ENCODE measurements at regions not wholly inside any gene's neighbourhood (a gene's known extent, or its start where the extent isn't known, plus 50 kb on each side); places are given as distances from the start of the nearest gene placed in this dataset.

- ATAC-seq (ENCODE audit: insufficient number of reproducible peaks, low FRiP score, low read depth) (no peak), DNase-seq (ENCODE audit: low spot score) (no peak)
- no peaks in the 10 kb centered on the region for H3K27me3 ChIP-seq (replicated peaks; ENCODE audit: insufficient read depth)
- no peaks in the 10 kb centered on the region for H3K9me3 ChIP-seq
- no peak overlapping the region for H3K27ac ChIP-seq
- H3K4me3 ChIP-seq, result no peak overlapping the region
- H3K4me1 ChIP-seq (ENCODE audit: control insufficient read depth in 1 of 2, low read depth in 2 of 2), result no peaks in the 10 kb centered on the region
- no peaks in the 10 kb centered on the region for H3K36me3 ChIP-seq
- TF ChIP-seq CTCF (IDR thresholded peaks at IDR 0.05), result no peak
Observed at GRCh38 chr10:113426181-113426877, 126.5 kb upstream of the HABP2 start.

DNA sequence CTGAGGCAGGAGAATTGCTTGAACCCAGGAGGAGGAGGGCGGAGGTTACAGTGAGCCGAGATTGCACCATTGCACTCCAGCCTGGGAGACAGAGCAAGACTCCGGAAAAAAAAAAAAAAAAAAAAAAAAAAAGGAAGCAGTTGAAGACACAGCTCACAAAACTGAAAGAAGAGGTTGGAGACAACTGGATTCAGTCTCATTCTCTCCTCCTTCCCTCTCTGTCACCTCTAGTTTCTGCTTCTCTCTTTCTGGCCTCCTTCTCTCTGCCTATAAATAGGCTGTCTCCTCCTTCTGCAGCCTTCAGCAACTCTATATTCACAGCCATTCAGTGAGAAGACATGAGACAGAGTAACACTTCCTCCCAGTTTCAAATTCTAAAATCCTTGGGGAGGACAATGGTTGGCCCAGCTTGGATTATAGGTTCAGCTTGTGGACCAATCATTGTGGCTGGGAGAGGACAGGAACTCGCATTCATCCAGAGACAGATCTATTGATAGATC lies 125.6 kb upstream of the HABP2 start:
- ATAC-seq (ENCODE audit: insufficient number of reproducible peaks, low FRiP score, low read depth), result no peak
- Histone ChIP-seq H3K9me3 (no peaks in the 10 kb centered on the region), H3K36me3 (no peaks in the 10 kb centered on the region), H3K27ac (no peak overlapping the region), H3K4me1 (ENCODE audit: control insufficient read depth in 1 of 2, low read depth in 2 of 2) (no peaks in the 10 kb centered on the region), H3K27me3 (replicated peaks; ENCODE audit: insufficient read depth) (no peaks in the 10 kb centered on the region), H3K4me3 (no peak overlapping the region)
- DNase-seq (ENCODE audit: low spot score), result no peak
- no peak for TF ChIP-seq CTCF (IDR thresholded peaks at IDR 0.05)

DNA sequence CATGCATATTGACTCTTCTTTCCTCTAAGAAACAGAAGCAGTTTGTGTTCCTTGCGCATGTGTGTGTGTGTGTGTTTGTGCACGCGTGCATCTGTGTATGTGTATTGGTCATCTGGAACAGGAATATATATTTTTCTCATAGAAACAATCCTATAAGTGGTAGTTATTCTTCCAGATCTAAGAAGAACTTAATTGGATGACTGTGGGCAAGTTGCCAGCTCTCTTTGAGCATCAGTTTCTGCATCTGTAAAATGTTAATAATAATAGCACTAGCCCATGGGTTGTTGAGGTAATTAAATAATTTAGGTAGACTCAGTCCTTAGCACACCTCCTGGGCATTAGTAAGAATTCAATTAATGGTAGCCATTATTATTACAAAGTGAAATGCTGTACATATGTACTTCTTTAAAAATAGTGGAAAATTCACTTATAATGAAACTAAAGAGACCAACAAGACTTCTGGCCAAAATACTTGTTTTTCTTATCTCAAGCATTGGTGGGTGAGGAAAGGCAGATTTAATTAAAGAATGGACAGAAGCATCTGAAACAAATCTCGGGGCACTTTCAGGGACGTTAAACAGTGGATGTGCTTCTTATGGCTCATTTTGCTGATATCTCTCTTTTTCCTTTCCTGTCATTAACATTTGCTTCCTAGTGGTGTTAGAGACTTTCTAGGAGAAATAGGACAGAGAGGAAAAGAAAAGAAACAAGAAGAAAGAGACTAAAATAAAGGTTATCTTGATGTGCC lies 124.9 kb upstream of the HABP2 start:
- no peak for TF ChIP-seq CTCF (IDR thresholded peaks at IDR 0.05)
- Histone ChIP-seq H3K36me3 (no peaks in the 10 kb centered on the region), H3K4me1 (ENCODE audit: control insufficient read depth in 1 of 2, low read depth in 2 of 2) (no peaks in the 10 kb centered on the region), H3K9me3 (no peaks in the 10 kb centered on the region), H3K27ac (no peak overlapping the region), H3K27me3 (replicated peaks; ENCODE audit: insufficient read depth) (no peaks in the 10 kb centered on the region), H3K4me3 (no peak overlapping the region)
- ATAC-seq (ENCODE audit: insufficient number of reproducible peaks, low FRiP score, low read depth), result no peak
- no peak for DNase-seq (ENCODE audit: low spot score)

DNA sequence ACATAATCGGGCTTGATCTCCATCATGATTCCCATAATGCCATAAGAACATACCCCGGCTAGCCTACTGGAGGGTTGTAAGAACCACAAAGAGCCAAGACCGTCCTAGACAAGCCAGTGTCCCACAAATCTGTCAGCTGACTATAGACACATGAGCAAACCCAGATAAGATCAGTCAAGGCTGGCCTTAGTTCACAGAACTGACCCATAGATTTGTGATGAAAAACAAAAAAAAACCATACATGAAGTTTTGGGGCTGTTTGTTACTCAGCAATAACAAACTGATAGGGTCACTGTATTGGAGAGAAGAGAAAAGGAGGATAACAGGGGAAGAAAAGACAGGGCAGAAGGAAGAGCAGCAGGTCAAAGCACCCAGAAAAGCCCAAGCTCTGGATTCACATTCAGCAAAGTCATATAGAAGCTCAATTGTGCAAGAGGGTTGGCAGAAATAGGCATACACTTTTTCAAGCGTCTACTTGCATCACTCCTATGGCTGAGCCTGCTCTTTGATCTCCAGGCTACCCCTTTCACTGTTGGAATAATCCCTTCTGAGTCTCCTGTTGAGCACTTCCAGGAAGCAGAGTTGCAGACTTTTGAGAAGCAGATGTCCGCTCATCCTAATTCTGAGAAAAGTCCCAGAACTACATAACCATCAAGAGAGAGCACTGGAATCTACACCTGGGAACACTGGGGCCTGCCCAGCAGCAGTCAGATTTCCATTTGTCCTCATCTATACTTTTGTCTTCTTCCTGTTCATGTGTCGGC lies 122.0 kb upstream of the HABP2 start:
- Histone ChIP-seq H3K27ac (no peak overlapping the region), H3K36me3 (no peaks in the 10 kb centered on the region), H3K4me1 (ENCODE audit: control insufficient read depth in 1 of 2, low read depth in 2 of 2) (no peaks in the 10 kb centered on the region), H3K4me3 (no peak overlapping the region), H3K9me3 (no peaks in the 10 kb centered on the region), H3K27me3 (replicated peaks; ENCODE audit: insufficient read depth) (no peaks in the 10 kb centered on the region)
- no peak for TF ChIP-seq CTCF (IDR thresholded peaks at IDR 0.05)
- DNase-seq (ENCODE audit: low spot score) (no peak), ATAC-seq (ENCODE audit: insufficient number of reproducible peaks, low FRiP score, low read depth) (no peak)
